Glomerular visceral epithelial cell (primary cell): ENCODE measurements at regions not wholly inside any gene's neighbourhood (a gene's known extent, or its start where the extent isn't known, plus 50 kb on each side); places are given as distances from the start of the nearest gene placed in this dataset.
A peak's percentile ranks its signal among the peaks of the same experiment; 100 is the strongest.
"Not testable (repeated sequence)": the region's sequence is repeated elsewhere in the genome, so short reads cannot be mapped to it uniquely, and the experiment has no call there.

Source experiments
- DNase-seq: peaks from one replicate; pipeline ENCODE4 v3.0.0-alpha.2; 2016; ENCODE audit errors: extremely low spot score

DNA sequence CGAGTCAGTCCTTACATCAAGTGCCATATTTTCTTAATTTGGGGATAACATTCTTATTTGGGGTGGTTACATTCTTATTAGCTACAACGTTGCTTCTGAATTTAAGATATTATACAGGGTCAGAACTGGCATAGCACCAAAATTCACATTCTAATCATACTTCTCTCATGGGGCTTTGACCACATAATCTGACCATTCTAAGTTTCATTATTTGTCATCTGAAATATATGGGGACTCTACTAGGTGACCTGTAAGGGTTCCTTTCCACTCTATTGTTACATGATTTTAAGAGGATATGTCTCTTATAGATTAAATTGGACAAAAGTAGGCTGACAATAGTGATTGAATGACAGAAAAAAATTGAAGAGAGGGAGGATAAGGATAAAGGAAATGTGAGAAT, 536.5 kb downstream of the KCTD12 start:
- DNase-seq = peak; percentile 33

- DNase-seq = no peak
These were observed 546.6 kb downstream of the KCTD12 start for GRCh38 chr13:76339649-76340048.

DNA sequence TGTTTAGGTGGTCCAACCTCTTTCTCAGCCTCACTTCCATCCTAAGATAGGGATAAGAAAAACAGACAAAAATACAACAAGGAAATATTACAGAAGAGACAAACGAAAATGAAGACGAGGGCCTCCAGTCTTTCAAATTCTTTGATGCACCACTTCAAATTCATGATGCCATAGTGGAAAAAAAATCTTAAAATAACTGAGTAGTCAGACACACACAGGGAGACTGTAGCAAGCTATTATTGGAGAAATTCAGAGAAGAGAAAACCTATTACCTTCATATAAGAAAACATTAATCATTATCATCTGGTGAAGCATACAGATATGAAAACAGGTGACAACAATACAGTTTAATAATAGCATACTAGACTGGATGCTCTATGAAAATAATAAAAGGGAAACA, 548.2 kb downstream of the KCTD12 start:
- DNase-seq = no peak

DNA sequence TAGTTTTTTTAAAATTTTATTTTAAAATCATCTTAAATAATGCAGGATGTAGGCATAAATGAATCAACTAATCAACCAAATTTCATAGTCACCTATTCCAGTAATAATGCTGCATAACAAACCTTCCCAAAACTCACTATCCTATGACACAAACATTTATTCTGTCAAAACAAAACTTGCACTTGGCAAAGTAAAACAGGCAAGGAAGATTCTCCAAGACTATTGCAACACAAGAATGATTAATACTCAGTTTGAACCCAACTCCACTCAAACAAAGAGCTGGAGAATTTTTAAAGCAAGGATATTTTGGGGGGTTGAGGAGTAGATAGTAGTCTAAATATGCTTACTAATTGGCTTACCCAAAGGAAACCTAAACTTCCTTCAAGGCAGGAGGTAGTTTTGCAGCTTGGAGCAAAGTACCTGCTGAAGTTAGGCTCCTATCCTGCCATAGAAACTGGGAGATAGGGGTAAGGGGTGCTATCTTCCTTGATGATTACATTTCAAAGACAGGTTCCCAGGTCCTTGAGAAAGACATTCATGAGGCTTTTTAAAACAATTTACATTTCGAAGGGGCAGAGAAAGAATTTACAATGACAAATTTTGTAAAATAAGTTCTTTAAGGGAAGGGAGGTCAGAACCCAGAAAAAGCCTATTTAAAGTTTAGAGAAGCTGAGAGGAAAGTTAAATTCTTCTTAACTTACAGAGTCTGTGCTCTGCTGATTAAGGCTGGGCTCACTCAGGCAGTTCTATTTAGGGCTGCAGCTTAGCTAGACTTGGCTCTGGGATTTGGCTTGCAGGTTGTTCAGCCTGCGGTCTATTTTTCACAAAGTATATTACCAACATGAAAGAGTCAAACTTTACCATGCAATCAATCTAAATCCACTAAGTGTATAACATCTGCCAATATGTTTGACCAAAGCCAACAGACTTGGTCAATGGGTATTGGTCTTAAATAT, 549.0 kb downstream of the KCTD12 start:
- no peak for DNase-seq

GRCh38 chr13:76335463-76335862, 550.7 kb downstream of the KCTD12 start:
- no peak for DNase-seq

GRCh38 chr13:76331943-76332712, 554.1 kb downstream of the KCTD12 start:
- peak; percentile 7 for DNase-seq

DNA sequence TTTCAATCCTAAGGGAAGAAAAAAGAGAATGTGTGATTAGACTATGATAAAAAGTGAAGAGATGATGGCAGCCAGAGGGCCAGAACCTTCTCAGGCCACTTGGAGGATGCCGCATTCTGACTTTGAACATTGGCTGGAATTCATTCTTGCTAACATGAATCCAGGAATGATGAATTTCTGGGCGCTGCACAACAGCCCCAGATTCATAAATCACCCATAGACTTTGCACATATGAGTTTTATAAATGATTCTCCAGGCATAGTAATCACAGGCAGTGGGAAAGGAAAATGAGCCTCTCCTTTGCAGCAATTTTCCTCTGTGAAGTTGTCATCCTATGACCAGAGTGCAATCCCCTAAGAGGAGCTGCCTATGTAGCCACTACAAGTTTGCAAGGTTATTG, 555.4 kb downstream of the KCTD12 start:
- DNase-seq = no peak

- no peak for DNase-seq
These were observed 556.2 kb downstream of the KCTD12 start for GRCh38 chr13:76329866-76330580.

DNA sequence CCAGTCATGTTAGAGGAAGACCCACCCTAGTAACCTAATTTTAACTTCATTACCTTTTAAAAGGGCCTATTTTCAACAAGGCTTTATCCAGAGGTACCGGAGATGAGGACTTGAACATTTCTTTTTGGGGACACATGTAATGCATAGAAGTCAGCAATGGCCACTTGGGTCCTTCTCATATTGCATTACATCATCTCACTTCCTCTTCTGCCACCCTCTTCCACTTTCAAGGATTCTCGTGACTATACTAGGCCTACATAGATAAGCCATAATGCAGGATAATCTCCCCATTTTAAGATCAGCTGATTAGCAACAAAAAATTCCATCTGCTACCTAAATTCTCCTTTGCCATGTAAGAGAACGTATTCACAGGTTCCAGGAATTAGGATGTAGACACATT, 557.2 kb downstream of the KCTD12 start:
- DNase-seq = no peak

DNA sequence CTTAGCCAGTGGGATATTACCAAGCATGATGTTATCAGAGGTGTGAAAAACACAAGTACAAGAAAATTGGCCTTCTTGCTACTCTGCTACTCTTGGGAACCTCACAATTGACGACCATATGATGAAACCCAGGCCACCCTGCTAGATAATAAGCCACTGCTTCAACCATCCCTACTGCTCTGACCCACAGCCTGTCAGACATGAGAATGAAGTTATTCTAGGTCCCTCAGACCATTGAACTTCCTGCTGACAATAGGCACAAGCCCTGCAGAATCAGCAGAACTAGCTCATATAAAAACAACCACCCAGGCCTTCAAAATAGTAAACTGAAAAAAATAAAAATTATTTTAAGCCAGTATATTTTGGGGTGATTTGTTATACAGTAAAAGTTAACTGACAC, 559.9 kb downstream of the KCTD12 start:
- no peak for DNase-seq

DNA sequence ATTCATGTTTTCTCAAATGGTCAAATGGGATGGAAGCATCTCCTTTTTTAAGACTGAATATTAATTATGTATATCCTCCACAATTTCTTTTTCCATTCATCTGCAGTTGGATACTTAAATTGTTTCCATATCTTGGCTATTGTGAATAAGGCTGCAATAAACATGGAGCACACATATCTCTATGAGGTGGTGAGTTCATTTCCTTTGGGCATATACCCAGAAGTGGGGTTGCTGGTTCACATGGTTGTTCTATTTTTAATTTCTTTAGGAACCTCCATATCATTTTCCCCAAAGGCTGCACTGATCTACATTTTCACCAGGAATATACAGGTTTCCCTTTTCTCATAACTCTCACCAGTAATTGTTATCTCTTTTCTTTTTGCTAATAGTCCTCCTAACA, 566.3 kb downstream of the KCTD12 start:
- DNase-seq = no peak

DNA sequence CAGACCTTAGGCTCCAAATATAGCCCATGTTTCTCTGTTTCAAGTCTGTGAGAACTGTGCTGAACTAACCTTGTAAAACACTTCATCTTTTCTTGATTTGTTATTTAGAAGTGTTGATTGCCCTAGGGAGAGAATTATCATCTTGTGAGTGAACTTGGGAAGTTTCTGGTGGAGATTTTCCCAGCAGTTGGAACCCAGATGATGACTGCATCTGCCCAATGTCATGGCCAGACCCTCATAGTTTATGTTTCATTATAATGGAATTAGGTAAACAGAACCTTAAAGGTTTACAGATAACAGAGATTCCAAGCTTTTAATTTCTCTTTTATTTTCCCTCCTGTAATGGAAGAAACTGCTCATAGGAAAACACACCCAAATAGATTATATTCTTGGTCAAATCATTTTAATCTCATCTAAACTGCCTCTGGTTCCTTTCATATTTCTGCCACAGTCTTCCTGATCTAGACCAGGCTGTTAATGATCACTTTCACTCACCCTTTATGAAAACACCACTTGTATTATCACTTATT, 569.1 kb downstream of the KCTD12 start:
- no peak for DNase-seq

- DNase-seq = no peak
These were observed 571.7 kb downstream of the KCTD12 start for GRCh38 chr13:76314495-76314894.

DNA sequence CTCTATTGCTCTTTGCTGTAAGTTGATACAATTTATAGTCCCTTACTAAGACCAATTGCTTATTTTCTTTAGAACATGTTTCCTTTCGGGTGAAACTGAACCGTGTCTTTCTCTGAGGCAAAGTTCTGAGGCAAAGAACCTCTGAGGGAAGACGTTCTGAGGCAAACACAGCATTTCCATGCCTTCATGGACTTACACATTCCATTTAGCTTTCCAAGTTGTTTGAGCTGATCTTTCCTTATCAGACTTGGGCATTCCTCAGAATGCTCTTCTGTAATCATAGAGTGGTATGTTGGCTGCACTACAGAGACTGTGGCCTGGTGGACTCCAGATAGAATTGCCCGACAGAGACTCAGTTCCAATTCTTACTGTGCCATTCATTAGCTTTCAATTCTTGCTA, 579.1 kb downstream of the KCTD12 start:
- DNase-seq = no peak

DNA sequence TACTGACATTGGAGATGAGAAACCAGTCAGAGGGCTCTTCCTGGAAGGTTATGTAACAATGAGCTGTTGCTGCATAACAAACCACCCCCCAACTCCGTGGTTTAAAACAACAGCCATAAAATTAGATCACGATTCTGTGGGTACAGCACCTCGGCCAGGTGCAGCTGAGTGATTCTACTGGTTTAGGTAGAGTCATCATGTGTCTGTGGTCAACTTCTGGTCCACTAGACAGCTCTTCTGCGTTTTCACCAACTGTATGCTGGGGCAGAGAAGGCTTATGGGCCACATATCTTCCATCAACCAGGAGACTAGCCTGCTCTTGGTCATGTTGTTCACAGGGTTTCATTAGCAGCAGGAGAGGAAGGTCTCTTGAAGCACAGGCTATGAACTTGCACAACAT, 585.5 kb downstream of the KCTD12 start:
- no peak for DNase-seq

- DNase-seq = no peak
These were observed 588.9 kb downstream of the KCTD12 start for GRCh38 chr13:76297331-76297730.

DNA sequence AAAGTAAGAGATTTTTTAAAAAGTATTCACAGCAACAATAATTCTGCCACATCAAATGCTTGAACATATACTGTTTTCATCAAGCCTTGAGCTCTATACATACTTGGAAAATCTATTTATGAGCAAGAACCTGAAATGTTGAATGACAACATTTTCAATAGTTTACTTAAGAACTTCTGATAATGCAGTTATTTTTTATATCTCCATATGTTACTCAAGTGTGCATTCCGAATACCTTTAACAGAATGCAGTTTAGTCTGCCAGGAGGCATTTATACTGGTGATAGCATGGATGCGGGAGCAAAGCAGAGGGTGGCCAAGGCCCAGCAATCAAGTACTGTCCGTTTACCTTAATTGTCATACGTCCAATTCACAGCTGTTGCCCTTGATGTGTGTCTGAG, 589.5 kb downstream of the KCTD12 start:
- DNase-seq = no peak

- DNase-seq = not testable (repeated sequence)
These were observed 591.2 kb downstream of the KCTD12 start for GRCh38 chr13:76295020-76295419.

- DNase-seq = no peak
These were observed 592.5 kb downstream of the KCTD12 start for GRCh38 chr13:76293751-76294150.

- peak; percentile 58 for DNase-seq
These were observed 592.9 kb downstream of the KCTD12 start for GRCh38 chr13:76293346-76293745.

DNA sequence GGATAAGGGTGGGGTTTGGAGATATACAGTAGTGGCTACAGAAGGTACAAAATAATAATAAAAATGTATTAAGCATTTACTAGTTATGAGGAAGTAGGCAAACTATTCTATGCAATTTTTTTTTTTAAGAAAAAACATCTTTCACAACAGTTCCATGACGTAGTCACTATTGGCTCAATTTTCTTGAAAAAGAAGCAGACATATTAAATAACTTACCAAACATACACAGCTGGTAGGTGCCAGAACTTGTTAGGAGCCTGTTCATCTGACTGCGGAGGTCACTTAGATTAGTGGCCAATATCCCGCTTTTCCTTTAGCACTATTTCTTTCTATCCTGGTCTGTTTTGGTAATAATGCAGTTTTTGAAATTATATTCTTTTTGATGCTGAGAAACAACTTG, 593.5 kb downstream of the KCTD12 start:
- no peak for DNase-seq

- no peak for DNase-seq
These were observed 594.2 kb downstream of the KCTD12 start for GRCh38 chr13:76292031-76292430.
